ENCODE measurements at regions not wholly inside any gene's neighbourhood (a gene's known extent, or its start where the extent isn't known, plus 50 kb on each side); places are given as distances from the start of the nearest gene placed in this dataset.

DNA sequence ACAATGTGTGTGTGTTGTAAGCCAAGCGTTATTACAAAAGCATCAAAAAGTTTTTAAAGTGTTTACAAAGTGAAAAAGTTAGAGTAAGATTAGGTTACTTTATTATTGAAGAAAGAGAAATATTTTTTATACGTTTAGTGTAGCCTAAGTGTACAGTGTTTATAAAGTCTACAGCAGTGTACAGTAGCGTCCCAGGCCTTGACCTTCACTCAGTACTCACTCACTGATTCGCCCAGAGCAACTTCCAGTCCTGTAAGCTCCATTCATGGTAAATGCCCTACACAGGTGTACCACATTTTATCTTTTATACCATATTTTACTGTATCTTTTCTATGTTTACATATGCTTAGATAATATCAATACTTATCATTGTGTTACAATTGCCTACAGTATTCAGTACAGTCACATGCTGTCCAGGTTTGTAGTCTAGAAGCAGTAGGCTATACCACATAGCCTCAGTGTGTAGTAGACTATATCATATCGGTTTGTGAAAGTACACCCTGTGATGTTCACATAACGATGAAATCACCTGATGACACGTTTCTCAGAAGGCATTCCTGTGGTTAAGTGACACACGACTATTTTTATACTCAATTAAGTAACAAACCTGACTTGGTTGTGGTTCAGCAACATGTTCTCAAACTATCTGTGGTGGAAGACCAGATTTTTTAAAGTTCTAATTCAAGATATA is 152.0 kb upstream of the EDNRA start:
- TF ChIP-seq, protein P1, sequence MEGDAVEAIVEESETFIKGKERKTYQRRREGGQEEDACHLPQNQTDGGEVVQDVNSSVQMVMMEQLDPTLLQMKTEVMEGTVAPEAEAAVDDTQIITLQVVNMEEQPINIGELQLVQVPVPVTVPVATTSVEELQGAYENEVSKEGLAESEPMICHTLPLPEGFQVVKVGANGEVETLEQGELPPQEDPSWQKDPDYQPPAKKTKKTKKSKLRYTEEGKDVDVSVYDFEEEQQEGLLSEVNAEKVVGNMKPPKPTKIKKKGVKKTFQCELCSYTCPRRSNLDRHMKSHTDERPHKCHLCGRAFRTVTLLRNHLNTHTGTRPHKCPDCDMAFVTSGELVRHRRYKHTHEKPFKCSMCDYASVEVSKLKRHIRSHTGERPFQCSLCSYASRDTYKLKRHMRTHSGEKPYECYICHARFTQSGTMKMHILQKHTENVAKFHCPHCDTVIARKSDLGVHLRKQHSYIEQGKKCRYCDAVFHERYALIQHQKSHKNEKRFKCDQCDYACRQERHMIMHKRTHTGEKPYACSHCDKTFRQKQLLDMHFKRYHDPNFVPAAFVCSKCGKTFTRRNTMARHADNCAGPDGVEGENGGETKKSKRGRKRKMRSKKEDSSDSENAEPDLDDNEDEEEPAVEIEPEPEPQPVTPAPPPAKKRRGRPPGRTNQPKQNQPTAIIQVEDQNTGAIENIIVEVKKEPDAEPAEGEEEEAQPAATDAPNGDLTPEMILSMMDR (IDR thresholded peaks at IDR 0.05; ENCODE audit: unreplicated experiment in 3 of 3): no peak

GRCh38 chr4:147332091-147332490 is 148.8 kb upstream of the EDNRA start:
- no peaks in the 10 kb centered on the region for H3K36me3 Mint-ChIP-seq (ENCODE audit: low read depth)
- no peaks in the 10 kb centered on the region for H3K9me3 Mint-ChIP-seq
- TF ChIP-seq, protein P1 (IDR thresholded peaks at IDR 0.05; ENCODE audit: unreplicated experiment in 3 of 3): no peak
- H3K4me1 Mint-ChIP-seq: peaks cover 40% of the 10 kb centered on the region
- no peak overlapping the region for H3K4me3 Mint-ChIP-seq
- H3K27me3 Mint-ChIP-seq (ENCODE audit: low read depth): no peaks in the 10 kb centered on the region
- H3K27ac Mint-ChIP-seq: peak overlapping the region; percentile 83 to 89 (median 86)

More for the DNA sequence above, 152.0 kb upstream of the EDNRA start:
- H3K36me3 Mint-ChIP-seq (ENCODE audit: low read depth): no peaks in the 10 kb centered on the region
- H3K27me3 Mint-ChIP-seq (ENCODE audit: low read depth): no peaks in the 10 kb centered on the region
- peaks cover 37% of the 10 kb centered on the region for H3K4me1 Mint-ChIP-seq
- no peaks in the 10 kb centered on the region for H3K9me3 Mint-ChIP-seq
- H3K4me3 Mint-ChIP-seq: no peak overlapping the region
- H3K27ac Mint-ChIP-seq: peak overlapping the region in 1 of 3 experiments; percentile 86

DNA sequence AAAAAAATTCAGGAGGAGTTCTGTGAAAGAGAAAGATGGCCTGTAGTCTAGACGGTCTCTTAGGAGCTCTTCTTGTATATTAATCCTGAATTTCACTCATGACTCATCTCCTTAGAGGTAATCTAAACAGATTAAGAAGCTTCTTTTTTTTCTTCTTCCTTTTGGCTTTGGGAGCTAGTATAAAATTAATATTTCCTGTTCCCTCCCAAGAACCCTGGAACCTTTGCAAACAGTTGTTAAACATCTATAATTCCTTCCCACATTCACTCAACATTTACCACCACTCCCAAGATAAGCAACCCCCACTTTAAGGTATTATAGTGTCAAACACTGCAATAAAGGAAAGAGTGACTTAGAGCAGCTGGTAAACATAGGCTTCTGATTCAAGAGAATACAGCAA is 146.4 kb upstream of the EDNRA start:
- Mint-ChIP-seq H3K27ac (peak overlapping the region; percentile 88 to 96 (median 91)), H3K9me3 (no peaks in the 10 kb centered on the region), H3K27me3 (ENCODE audit: low read depth) (no peaks in the 10 kb centered on the region), H3K4me3 (no peak overlapping the region), H3K36me3 (ENCODE audit: low read depth) (no peaks in the 10 kb centered on the region), H3K4me1 (peaks cover 40% of the 10 kb centered on the region)
- TF ChIP-seq, protein P1 (IDR thresholded peaks at IDR 0.05; ENCODE audit: unreplicated experiment in 3 of 3): no peak

DNA sequence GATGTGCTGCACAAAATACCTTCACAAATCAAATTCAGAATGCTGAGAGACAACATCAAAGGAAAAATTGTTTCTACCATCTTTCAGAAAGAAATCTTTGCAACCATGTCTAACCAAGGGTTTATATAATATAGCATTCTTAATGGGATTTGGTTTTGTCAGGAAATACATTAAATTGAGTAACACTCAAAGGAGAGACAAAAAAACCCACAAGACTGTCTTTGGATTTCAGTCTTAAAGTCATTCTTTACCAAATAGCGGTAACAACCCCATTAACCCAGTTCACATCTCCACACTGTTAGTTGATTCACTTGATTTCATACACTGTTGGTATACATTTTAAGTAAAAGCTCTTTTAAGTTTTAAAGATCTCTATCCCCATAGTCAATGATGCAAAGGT is 145.7 kb upstream of the EDNRA start:
- no peaks in the 10 kb centered on the region for H3K9me3 Mint-ChIP-seq
- H3K27ac Mint-ChIP-seq: peak overlapping the region; percentile 88 to 96 (median 91)
- no peaks in the 10 kb centered on the region for H3K27me3 Mint-ChIP-seq (ENCODE audit: low read depth)

GRCh38 chr4:147336252-147336651 is 144.6 kb upstream of the EDNRA start:
- peak overlapping the region; percentile 78 to 96 (median 88) for H3K27ac Mint-ChIP-seq
- TF ChIP-seq, protein P1 (IDR thresholded peaks at IDR 0.05; ENCODE audit: unreplicated experiment in 3 of 3): no peak
- peaks cover 43% of the 10 kb centered on the region for H3K4me1 Mint-ChIP-seq
- H3K27me3 Mint-ChIP-seq (ENCODE audit: low read depth): no peaks in the 10 kb centered on the region
- H3K36me3 Mint-ChIP-seq (ENCODE audit: low read depth): no peaks in the 10 kb centered on the region
- H3K4me3 Mint-ChIP-seq: no peak overlapping the region
- no peaks in the 10 kb centered on the region for H3K9me3 Mint-ChIP-seq

More for the DNA sequence above, 145.7 kb upstream of the EDNRA start:
- TF ChIP-seq, protein P1 (IDR thresholded peaks at IDR 0.05; ENCODE audit: unreplicated experiment in 3 of 3): no peak
- Mint-ChIP-seq H3K4me1 (peaks cover 42% of the 10 kb centered on the region), H3K4me3 (no peak overlapping the region), H3K36me3 (ENCODE audit: low read depth) (no peaks in the 10 kb centered on the region)

GRCh38 chr4:147339100-147339499 is 141.8 kb upstream of the EDNRA start:
- H3K9me3 Mint-ChIP-seq: no peaks in the 10 kb centered on the region
- no peaks in the 10 kb centered on the region for H3K27me3 Mint-ChIP-seq (ENCODE audit: low read depth)
- peaks cover 36% of the 10 kb centered on the region for H3K4me1 Mint-ChIP-seq
- TF ChIP-seq, protein P1 (IDR thresholded peaks at IDR 0.05; ENCODE audit: unreplicated experiment in 3 of 3): no peak
- H3K36me3 Mint-ChIP-seq (ENCODE audit: low read depth): peaks cover 5% of the 10 kb centered on the region
- peak overlapping the region; percentile 23 to 80 (median 77) for H3K27ac Mint-ChIP-seq
- no peak overlapping the region for H3K4me3 Mint-ChIP-seq

Measured in nephron (organoid).